LNCaP clone FGC (cell line): ENCODE measurements at regions not wholly inside any gene's neighbourhood (a gene's known extent, or its start where the extent isn't known, plus 50 kb on each side); places are given as distances from the start of the nearest gene placed in this dataset.
"Not testable (repeated sequence)": the region's sequence is repeated elsewhere in the genome, so short reads cannot be mapped to it uniquely, and the experiment has no call there.

Experiments used
- DNase-seq: peaks from one replicate; pipeline ENCODE4 v3.0.0-alpha.2; 2011; ENCODE audit warnings: low read depth
- H3K4me3 ChIP-seq: 2 replicates; pipeline ENCODE4 v1.5.1; 2011; ENCODE audit warnings: mild to moderate bottlenecking, low read depth, low read length, control low read depth
- CTCF ChIP-seq: IDR thresholded peaks from 2 replicates; pipeline ENCODE4 v1.5.1; 2012; ENCODE audit warnings: mild to moderate bottlenecking; ENCODE audit not compliant: control insufficient read depth, insufficient read depth; ENCODE audit errors: extremely low read depth

GRCh38 chr10:33052915-33053810 lies 95.1 kb upstream of the ITGB1 start:
- no peak for DNase-seq
- TF ChIP-seq CTCF, result no peak
- H3K4me3 ChIP-seq, result no peak overlapping the region

GRCh38 chr10:33052263-33052875 lies 94.3 kb upstream of the ITGB1 start:
- no peak overlapping the region for H3K4me3 ChIP-seq
- no peak for DNase-seq
- no peak for TF ChIP-seq CTCF

GRCh38 chr10:33049963-33050920 lies 92.2 kb upstream of the ITGB1 start:
- not testable (repeated sequence) for H3K4me3 ChIP-seq, DNase-seq

- TF ChIP-seq CTCF, result no peak
- no peak overlapping the region for H3K4me3 ChIP-seq
- DNase-seq, result no peak
These were observed 90.2 kb upstream of the ITGB1 start for GRCh38 chr10:33048223-33048622.

- no peak for DNase-seq
- TF ChIP-seq CTCF, result no peak
- no peak overlapping the region for H3K4me3 ChIP-seq
These were observed 89.6 kb upstream of the ITGB1 start for GRCh38 chr10:33047655-33048054.

GRCh38 chr10:33046792-33047191 lies 88.8 kb upstream of the ITGB1 start:
- H3K4me3 ChIP-seq, result no peak overlapping the region
- no peak for TF ChIP-seq CTCF
- DNase-seq, result no peak

- no peak for DNase-seq
- no peak overlapping the region for H3K4me3 ChIP-seq
- no peak for TF ChIP-seq CTCF
These were observed 87.4 kb upstream of the ITGB1 start for GRCh38 chr10:33045421-33045820.
